ENCODE measurements at regions not wholly inside any gene's neighbourhood (a gene's known extent, or its start where the extent isn't known, plus 50 kb on each side); places are given as distances from the start of the nearest gene placed in this dataset.

DNA sequence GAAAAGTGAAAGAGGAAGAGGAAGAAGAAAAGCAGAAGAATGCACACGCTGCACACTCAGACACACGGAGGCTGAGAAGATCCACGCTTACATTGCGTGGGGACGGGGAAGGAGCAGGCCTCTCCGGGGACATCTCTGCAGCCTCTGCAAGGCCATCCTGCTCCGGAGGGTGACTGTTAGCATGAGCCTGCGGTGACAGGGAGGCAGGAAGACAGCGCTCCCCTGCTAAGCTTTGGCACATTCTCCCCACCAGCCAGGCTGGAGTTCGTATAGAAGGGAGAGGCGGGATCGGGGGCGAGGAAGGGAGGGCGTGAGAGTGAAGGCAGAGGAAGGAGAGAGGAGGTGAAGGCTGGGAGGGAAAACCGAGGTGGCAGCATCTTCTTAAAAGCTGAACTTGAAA is 366.0 kb upstream of the SHH start:
- Histone ChIP-seq H3K27ac (ENCODE audit: low read depth, low read length) (no peak overlapping the region), H3K9ac (ENCODE audit: low read length) (no peak overlapping the region), H3K27me3 (ENCODE audit: control insufficient read depth, insufficient read depth, low read length) (no peaks in the 10 kb centered on the region; the same call in 1 of the 2 replicates), H3K9me3 (ENCODE audit: control insufficient read depth, insufficient read depth, low read depth, low read length) (no peaks in the 10 kb centered on the region), H3K4me1 (ENCODE audit: control insufficient read depth, insufficient read depth, low read length) (no peaks in the 10 kb centered on the region), H3K36me3 (ENCODE audit: control insufficient read depth, insufficient read depth, low read length) (no peaks in the 10 kb centered on the region), H3K4me3 (ENCODE audit: low read depth, low read length) (no peak overlapping the region)

DNA sequence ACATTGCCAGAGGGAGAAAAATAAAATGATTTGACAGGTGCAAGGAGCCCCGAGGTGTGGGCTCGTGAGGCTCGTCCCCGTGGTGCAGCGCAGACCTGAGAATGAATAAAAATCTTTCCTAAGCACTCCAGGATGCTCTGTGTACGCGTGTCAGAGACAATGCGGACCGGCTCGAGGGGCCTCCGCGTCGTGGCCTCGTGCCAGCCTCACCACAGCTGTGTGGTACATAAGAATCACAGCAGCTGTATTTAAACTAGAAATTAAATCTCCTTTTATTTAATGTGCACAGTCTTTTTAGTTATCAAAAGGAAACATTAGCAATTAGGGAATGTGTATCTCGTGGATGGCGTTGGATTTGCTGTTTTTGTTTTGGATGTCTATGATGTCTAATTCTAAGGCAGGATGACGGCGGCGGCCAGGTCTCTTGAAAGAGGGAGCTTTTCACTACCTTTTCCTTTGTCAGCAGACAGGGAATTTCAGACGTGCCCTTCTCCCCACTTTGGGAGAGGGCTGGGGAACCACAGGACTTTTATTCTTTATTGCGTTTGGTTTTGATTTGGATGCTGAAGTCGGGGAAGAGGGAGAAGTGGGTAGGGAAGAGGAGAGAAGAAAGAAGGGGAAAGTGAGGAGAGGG is 365.3 kb upstream of the SHH start:
- Histone ChIP-seq H3K27ac (ENCODE audit: low read depth, low read length) (no peak overlapping the region), H3K9ac (ENCODE audit: low read length) (no peak overlapping the region), H3K36me3 (ENCODE audit: control insufficient read depth, insufficient read depth, low read length) (no peaks in the 10 kb centered on the region), H3K4me1 (ENCODE audit: control insufficient read depth, insufficient read depth, low read length) (no peaks in the 10 kb centered on the region), H3K4me3 (ENCODE audit: low read depth, low read length) (no peak overlapping the region), H3K9me3 (ENCODE audit: control insufficient read depth, insufficient read depth, low read depth, low read length) (no peaks in the 10 kb centered on the region), H3K27me3 (ENCODE audit: control insufficient read depth, insufficient read depth, low read length) (no peaks in the 10 kb centered on the region; the same call in 1 of the 2 replicates)

DNA sequence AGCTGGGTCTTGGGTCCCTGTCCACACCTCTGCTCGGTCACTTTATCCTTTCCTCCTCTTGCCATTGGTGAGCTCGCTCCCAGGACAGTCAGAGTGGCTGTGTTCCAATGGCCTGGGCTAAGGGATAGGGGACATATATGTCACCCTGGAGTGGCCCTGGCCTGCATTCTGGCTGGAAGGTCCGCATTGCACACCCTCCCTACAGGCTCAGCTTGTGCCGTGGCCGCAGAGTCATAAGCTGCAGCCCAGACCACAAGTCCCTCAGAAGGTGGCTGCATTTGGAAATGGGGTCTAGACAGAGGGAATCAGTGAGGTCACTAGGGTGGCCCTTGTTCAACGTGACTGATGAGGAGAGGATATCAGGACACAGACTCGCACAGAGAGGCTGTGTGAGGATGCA is 363.8 kb upstream of the SHH start:
- Histone ChIP-seq H3K27ac (ENCODE audit: low read depth, low read length) (no peak overlapping the region), H3K27me3 (ENCODE audit: control insufficient read depth, insufficient read depth, low read length) (no peaks in the 10 kb centered on the region; the same call in 1 of the 2 replicates), H3K9ac (ENCODE audit: low read length) (no peak overlapping the region), H3K4me1 (ENCODE audit: control insufficient read depth, insufficient read depth, low read length) (no peaks in the 10 kb centered on the region), H3K9me3 (ENCODE audit: control insufficient read depth, insufficient read depth, low read depth, low read length) (no peaks in the 10 kb centered on the region), H3K36me3 (ENCODE audit: control insufficient read depth, insufficient read depth, low read length) (no peaks in the 10 kb centered on the region), H3K4me3 (ENCODE audit: low read depth, low read length) (no peak overlapping the region)

GRCh38 chr7:156175003-156175402 is 362.7 kb upstream of the SHH start:
- H3K4me1 ChIP-seq (ENCODE audit: control insufficient read depth, insufficient read depth, low read length), result no peaks in the 10 kb centered on the region; the same call in 1 of the 2 replicates
- no peak overlapping the region for H3K27ac ChIP-seq (ENCODE audit: low read depth, low read length)
- no peak overlapping the region for H3K4me3 ChIP-seq (ENCODE audit: low read depth, low read length)
- no peak overlapping the region for H3K9ac ChIP-seq (ENCODE audit: low read length)
- H3K27me3 ChIP-seq (ENCODE audit: control insufficient read depth, insufficient read depth, low read length), result no peaks in the 10 kb centered on the region
- no peaks in the 10 kb centered on the region for H3K36me3 ChIP-seq (ENCODE audit: control insufficient read depth, insufficient read depth, low read length)
- H3K9me3 ChIP-seq (ENCODE audit: control insufficient read depth, insufficient read depth, low read depth, low read length), result no peaks in the 10 kb centered on the region

DNA sequence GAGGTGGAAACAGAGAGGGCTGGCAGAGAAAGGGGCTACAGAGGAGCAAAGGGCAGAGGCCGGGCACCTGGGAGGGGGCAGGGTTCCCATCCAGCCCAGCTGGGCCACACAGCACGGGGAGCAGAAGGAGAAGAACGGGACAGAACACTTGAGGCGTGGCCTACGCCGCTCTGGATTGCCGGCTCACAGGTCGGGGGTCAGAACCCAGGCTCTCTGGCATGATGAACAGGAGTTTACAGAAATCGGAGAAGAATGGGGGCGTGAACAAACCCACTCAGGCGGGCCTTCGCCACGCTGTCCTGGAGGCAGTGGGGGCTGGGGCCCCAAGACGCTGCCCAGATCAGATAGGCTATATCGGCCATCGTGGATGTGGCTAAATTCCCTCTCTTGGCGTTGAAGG is 362.2 kb upstream of the SHH start:
- Histone ChIP-seq H3K36me3 (ENCODE audit: control insufficient read depth, insufficient read depth, low read length) (no peaks in the 10 kb centered on the region), H3K4me1 (ENCODE audit: control insufficient read depth, insufficient read depth, low read length) (peaks cover 6% of the 10 kb centered on the region; the same call in 1 of the 2 replicates), H3K27ac (ENCODE audit: low read depth, low read length) (no peak overlapping the region), H3K9me3 (ENCODE audit: control insufficient read depth, insufficient read depth, low read depth, low read length) (no peaks in the 10 kb centered on the region), H3K27me3 (ENCODE audit: control insufficient read depth, insufficient read depth, low read length) (no peaks in the 10 kb centered on the region), H3K9ac (ENCODE audit: low read length) (no peak overlapping the region), H3K4me3 (ENCODE audit: low read depth, low read length) (no peak overlapping the region)

DNA sequence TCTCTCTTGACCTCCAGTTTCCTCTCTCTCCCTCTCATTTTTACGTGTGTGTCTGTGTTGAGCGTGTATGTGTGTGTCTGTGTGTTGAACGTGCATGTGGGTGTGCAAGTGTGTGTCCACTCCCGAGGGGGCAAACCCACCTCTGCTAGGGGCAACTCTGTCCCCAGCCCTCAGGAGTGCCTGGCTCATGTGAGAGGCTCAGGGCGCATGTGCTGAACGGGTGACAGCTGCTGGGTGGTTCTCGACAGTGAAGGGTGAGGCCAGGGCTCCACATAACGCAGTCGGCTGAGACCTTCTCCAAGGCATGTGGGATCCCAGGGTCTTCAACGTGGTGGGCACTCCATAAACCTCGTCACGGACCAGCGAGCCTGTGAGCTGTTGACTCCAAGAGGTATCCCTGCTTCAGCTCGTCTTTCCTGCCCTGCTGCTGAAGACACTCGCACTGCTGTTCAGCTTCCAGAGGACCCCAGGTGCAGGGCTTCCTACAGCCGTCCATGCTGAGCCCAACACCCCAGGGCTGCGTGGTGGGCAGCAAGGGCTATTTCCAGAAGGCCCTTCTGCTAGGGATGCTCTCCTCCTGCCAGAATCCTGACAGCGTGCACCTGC is 361.6 kb upstream of the SHH start:
- Histone ChIP-seq H3K27me3 (ENCODE audit: control insufficient read depth, insufficient read depth, low read length) (no peaks in the 10 kb centered on the region), H3K4me1 (ENCODE audit: control insufficient read depth, insufficient read depth, low read length) (peaks cover 7% of the 10 kb centered on the region; the same call in 1 of the 2 replicates), H3K4me3 (ENCODE audit: low read depth, low read length) (no peak overlapping the region), H3K36me3 (ENCODE audit: control insufficient read depth, insufficient read depth, low read length) (no peaks in the 10 kb centered on the region), H3K27ac (ENCODE audit: low read depth, low read length) (no peak overlapping the region), H3K9me3 (ENCODE audit: control insufficient read depth, insufficient read depth, low read depth, low read length) (no peaks in the 10 kb centered on the region), H3K9ac (ENCODE audit: low read length) (no peak overlapping the region)

DNA sequence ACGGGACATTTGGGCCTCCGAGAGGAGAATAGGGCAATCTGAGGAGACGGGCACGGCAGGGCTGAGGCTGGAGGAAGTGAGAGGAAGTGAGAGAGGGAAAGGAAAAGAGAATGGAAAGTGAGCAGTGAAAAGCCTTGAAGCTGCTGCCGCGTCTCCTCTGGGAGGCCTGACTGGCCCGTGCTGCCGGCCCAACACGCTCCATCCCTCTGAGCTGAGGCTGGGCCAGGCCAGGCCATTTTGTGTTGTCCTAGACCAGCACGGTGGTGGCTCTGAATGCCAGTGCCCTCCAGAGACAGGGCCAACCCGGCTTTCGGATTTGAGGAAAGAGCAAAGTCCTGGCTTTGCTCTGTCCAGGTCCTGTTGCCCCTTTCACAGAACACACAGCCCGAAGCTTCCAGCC is 361.1 kb upstream of the SHH start:
- no peaks in the 10 kb centered on the region for H3K27me3 ChIP-seq (ENCODE audit: control insufficient read depth, insufficient read depth, low read length)
- no peaks in the 10 kb centered on the region for H3K36me3 ChIP-seq (ENCODE audit: control insufficient read depth, insufficient read depth, low read length)
- no peak overlapping the region for H3K4me3 ChIP-seq (ENCODE audit: low read depth, low read length)
- no peak overlapping the region for H3K27ac ChIP-seq (ENCODE audit: low read depth, low read length)
- no peaks in the 10 kb centered on the region for H3K9me3 ChIP-seq (ENCODE audit: control insufficient read depth, insufficient read depth, low read depth, low read length)
- H3K4me1 ChIP-seq (ENCODE audit: control insufficient read depth, insufficient read depth, low read length), result peaks cover 7% of the 10 kb centered on the region; the same call in 1 of the 2 replicates
- no peak overlapping the region for H3K9ac ChIP-seq (ENCODE audit: low read length)

DNA sequence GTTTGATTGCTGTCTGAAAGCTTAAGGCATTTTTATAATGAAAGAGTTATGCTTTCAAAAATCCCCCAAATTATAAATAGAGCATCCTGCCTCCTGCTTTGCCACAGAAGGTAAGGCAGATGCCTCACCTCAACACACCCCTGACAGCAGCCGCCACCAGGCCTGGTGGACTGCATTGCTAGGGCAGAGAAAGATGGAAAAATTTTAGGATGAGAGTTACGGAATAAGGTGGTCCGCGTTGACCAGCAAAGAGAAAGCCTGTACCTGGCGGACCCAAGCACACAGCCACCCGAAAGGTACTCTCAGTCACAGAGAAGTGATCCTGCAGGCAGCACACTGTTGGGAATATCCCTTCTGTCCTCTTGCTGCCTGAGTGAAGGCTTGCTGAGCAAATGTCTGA is 360.4 kb upstream of the SHH start:
- H3K27me3 ChIP-seq (ENCODE audit: control insufficient read depth, insufficient read depth, low read length), result no peaks in the 10 kb centered on the region

GRCh38 chr7:156169474-156170370 is 357.5 kb upstream of the SHH start:
- H3K9me3 ChIP-seq (ENCODE audit: control insufficient read depth, insufficient read depth, low read depth, low read length), result no peaks in the 10 kb centered on the region
- no peak overlapping the region for H3K9ac ChIP-seq (ENCODE audit: low read length)
- H3K27ac ChIP-seq (ENCODE audit: low read depth, low read length), result no peak overlapping the region
- no peak overlapping the region for H3K4me3 ChIP-seq (ENCODE audit: low read depth, low read length)
- no peaks in the 10 kb centered on the region for H3K36me3 ChIP-seq (ENCODE audit: control insufficient read depth, insufficient read depth, low read length)
- H3K27me3 ChIP-seq (ENCODE audit: control insufficient read depth, insufficient read depth, low read length), result no peaks in the 10 kb centered on the region
- H3K4me1 ChIP-seq (ENCODE audit: control insufficient read depth, insufficient read depth, low read length), result peaks cover 7% of the 10 kb centered on the region; the same call in 1 of the 2 replicates

More for the DNA sequence above, 360.4 kb upstream of the SHH start:
- Histone ChIP-seq H3K9me3 (ENCODE audit: control insufficient read depth, insufficient read depth, low read depth, low read length) (no peaks in the 10 kb centered on the region), H3K9ac (ENCODE audit: low read length) (no peak overlapping the region), H3K27ac (ENCODE audit: low read depth, low read length) (no peak overlapping the region), H3K36me3 (ENCODE audit: control insufficient read depth, insufficient read depth, low read length) (no peaks in the 10 kb centered on the region), H3K4me3 (ENCODE audit: low read depth, low read length) (no peak overlapping the region), H3K4me1 (ENCODE audit: control insufficient read depth, insufficient read depth, low read length) (peaks cover 7% of the 10 kb centered on the region; the same call in 1 of the 2 replicates)

DNA sequence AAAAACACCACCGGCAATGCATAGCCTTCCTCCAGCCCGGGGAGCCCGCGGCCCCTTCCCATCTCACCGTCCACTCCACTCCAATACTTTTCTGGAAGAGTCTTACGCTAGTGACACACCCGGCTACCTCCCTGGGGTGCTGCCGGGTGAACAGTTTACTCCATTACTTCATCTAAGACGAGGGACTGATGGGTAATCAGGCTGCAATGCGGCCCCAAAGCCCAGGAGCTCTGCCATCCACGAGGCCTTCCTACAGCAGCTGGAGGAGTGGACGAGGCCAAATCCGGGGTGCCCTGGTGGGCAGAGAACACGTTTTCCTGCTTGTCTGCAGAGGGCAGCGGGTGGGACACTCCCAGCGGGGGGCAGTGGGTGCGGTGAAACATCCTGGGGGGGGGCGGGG is 356.2 kb upstream of the SHH start:
- Histone ChIP-seq H3K36me3 (ENCODE audit: control insufficient read depth, insufficient read depth, low read length) (no peaks in the 10 kb centered on the region), H3K9ac (ENCODE audit: low read length) (no peak overlapping the region), H3K27me3 (ENCODE audit: control insufficient read depth, insufficient read depth, low read length) (no peaks in the 10 kb centered on the region), H3K9me3 (ENCODE audit: control insufficient read depth, insufficient read depth, low read depth, low read length) (no peaks in the 10 kb centered on the region), H3K4me1 (ENCODE audit: control insufficient read depth, insufficient read depth, low read length) (peaks cover 7% of the 10 kb centered on the region; the same call in 1 of the 2 replicates), H3K4me3 (ENCODE audit: low read depth, low read length) (no peak overlapping the region), H3K27ac (ENCODE audit: low read depth, low read length) (no peak overlapping the region)

- H3K9me3 ChIP-seq (ENCODE audit: control insufficient read depth, insufficient read depth, low read depth, low read length), result no peaks in the 10 kb centered on the region
- H3K4me3 ChIP-seq (ENCODE audit: low read depth, low read length), result no peak overlapping the region
- no peak overlapping the region for H3K27ac ChIP-seq (ENCODE audit: low read depth, low read length)
- H3K36me3 ChIP-seq (ENCODE audit: control insufficient read depth, insufficient read depth, low read length), result no peaks in the 10 kb centered on the region
- H3K27me3 ChIP-seq (ENCODE audit: control insufficient read depth, insufficient read depth, low read length), result no peaks in the 10 kb centered on the region; the same call in 1 of the 2 replicates
- no peak overlapping the region for H3K9ac ChIP-seq (ENCODE audit: low read length)
- H3K4me1 ChIP-seq (ENCODE audit: control insufficient read depth, insufficient read depth, low read length), result peaks cover 7% of the 10 kb centered on the region; the same call in 1 of the 2 replicates
These were observed 355.7 kb upstream of the SHH start for GRCh38 chr7:156167987-156168386.

Data from HUES6 (cell line).